Loucy (cell line): ENCODE measurements at regions not wholly inside any gene's neighbourhood (a gene's known extent, or its start where the extent isn't known, plus 50 kb on each side); places are given as distances from the start of the nearest gene placed in this dataset.

Experiments used
- EZH2phosphoT487 ChIP-seq: fragments of 200-600 bp; IDR thresholded peaks from 2 replicates; pipeline ENCODE4 v1.6.1; 2018; ENCODE audit warnings: antibody characterized with exemption, mild to moderate bottlenecking, moderate library complexity, borderline replicate concordance
- TF ChIP-seq, protein P1 (sequence below): fragments of 200-600 bp; sonication (generic); conservative IDR thresholded peaks from 2 replicates; pipeline ENCODE4 v1.5.1; 2014; ENCODE audit warnings: mild to moderate bottlenecking, antibody characterized with exemption, low read length

DNA sequence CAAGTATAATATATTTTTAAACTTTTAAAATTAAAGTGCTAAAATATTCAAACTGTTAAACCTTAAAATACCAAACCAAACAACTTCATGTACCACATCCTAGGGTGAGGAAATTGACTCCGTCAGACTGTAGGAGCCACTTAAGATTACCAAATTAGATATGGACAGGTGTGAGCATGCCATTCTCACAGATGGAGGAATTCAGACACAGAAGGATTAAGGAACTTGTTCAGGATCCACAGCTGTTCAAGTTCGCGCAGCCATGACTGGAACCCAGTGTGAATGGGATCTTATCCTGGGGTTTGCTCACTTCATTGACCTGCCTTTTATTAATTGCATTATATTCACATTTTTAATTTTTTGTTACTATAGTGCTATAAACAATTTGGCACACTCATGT lies 224.9 kb upstream of the PCDH7 start:
- TF ChIP-seq, protein P1, sequence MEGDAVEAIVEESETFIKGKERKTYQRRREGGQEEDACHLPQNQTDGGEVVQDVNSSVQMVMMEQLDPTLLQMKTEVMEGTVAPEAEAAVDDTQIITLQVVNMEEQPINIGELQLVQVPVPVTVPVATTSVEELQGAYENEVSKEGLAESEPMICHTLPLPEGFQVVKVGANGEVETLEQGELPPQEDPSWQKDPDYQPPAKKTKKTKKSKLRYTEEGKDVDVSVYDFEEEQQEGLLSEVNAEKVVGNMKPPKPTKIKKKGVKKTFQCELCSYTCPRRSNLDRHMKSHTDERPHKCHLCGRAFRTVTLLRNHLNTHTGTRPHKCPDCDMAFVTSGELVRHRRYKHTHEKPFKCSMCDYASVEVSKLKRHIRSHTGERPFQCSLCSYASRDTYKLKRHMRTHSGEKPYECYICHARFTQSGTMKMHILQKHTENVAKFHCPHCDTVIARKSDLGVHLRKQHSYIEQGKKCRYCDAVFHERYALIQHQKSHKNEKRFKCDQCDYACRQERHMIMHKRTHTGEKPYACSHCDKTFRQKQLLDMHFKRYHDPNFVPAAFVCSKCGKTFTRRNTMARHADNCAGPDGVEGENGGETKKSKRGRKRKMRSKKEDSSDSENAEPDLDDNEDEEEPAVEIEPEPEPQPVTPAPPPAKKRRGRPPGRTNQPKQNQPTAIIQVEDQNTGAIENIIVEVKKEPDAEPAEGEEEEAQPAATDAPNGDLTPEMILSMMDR = no peak
- no peak for TF ChIP-seq EZH2phosphoT487
